Nephron (organoid): ENCODE measurements at regions not wholly inside any gene's neighbourhood (a gene's known extent, or its start where the extent isn't known, plus 50 kb on each side); places are given as distances from the start of the nearest gene placed in this dataset.

Source experiments
- H3K27ac Mint-ChIP-seq, 3 experiments: 2 replicates each; pipeline ENCODE4 v1.8.0; 2020; ENCODE audit warnings: mixed read lengths in 3 of 3, mild to moderate bottlenecking in 2 of 3, moderate library complexity in 1 of 3
- H3K27me3 Mint-ChIP-seq: 2 replicates; pipeline ENCODE4 v1.8.0; 2021; ENCODE audit warnings: low read depth, mild to moderate bottlenecking, moderate library complexity, mixed read lengths
- H3K36me3 Mint-ChIP-seq: 2 replicates; pipeline ENCODE4 v1.8.0; 2020; ENCODE audit warnings: low read depth, mixed read lengths
- H3K4me1 Mint-ChIP-seq: 2 replicates; pipeline ENCODE4 v1.8.0; 2020; ENCODE audit warnings: mixed read lengths
- H3K4me3 Mint-ChIP-seq, 3 experiments: 2 replicates each; pipeline ENCODE4 v1.8.0; 2020; ENCODE audit warnings: mild to moderate bottlenecking in 3 of 3, mixed read lengths in 3 of 3, moderate library complexity in 2 of 3
- H3K9me3 Mint-ChIP-seq: 2 replicates; pipeline ENCODE4 v1.8.0; 2020; ENCODE audit warnings: mixed read lengths
- TF ChIP-seq, protein P1 (sequence below), 3 experiments: fragments of 200-600 bp; sonication (generic); IDR thresholded peaks; one replicate each; pipeline ENCODE4 v1.5.0; 2021; ENCODE audit warnings: antibody characterized with exemption in 3 of 3; ENCODE audit not compliant: unreplicated experiment in 3 of 3

- no peaks in the 10 kb centered on the region for H3K4me1 Mint-ChIP-seq
- H3K9me3 Mint-ChIP-seq: peaks cover 5% of the 10 kb centered on the region
- H3K27me3 Mint-ChIP-seq: no peaks in the 10 kb centered on the region
- no peaks in the 10 kb centered on the region for H3K36me3 Mint-ChIP-seq
- H3K4me3 Mint-ChIP-seq: no peak overlapping the region
- no peak overlapping the region for H3K27ac Mint-ChIP-seq
- TF ChIP-seq, protein P1, sequence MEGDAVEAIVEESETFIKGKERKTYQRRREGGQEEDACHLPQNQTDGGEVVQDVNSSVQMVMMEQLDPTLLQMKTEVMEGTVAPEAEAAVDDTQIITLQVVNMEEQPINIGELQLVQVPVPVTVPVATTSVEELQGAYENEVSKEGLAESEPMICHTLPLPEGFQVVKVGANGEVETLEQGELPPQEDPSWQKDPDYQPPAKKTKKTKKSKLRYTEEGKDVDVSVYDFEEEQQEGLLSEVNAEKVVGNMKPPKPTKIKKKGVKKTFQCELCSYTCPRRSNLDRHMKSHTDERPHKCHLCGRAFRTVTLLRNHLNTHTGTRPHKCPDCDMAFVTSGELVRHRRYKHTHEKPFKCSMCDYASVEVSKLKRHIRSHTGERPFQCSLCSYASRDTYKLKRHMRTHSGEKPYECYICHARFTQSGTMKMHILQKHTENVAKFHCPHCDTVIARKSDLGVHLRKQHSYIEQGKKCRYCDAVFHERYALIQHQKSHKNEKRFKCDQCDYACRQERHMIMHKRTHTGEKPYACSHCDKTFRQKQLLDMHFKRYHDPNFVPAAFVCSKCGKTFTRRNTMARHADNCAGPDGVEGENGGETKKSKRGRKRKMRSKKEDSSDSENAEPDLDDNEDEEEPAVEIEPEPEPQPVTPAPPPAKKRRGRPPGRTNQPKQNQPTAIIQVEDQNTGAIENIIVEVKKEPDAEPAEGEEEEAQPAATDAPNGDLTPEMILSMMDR (IDR thresholded peaks at IDR 0.05; ENCODE audit: unreplicated experiment in 3 of 3): no peak
Observed at GRCh38 chrX:117291760-117292159, 824.9 kb downstream of the KLHL13 start.

- Mint-ChIP-seq H3K36me3 (no peaks in the 10 kb centered on the region), H3K27ac (no peak overlapping the region), H3K4me1 (no peaks in the 10 kb centered on the region), H3K27me3 (no peaks in the 10 kb centered on the region), H3K4me3 (no peak overlapping the region), H3K9me3 (peaks cover 16% of the 10 kb centered on the region)
- TF ChIP-seq, protein P1 (IDR thresholded peaks at IDR 0.05; ENCODE audit: unreplicated experiment in 3 of 3): no peak
Observed at GRCh38 chrX:117274965-117275364, 812.2 kb upstream of the CT83 start.
